ENCODE measurements at regions not wholly inside any gene's neighbourhood (a gene's known extent, or its start where the extent isn't known, plus 50 kb on each side); places are given as distances from the start of the nearest gene placed in this dataset.

GRCh38 chr7:113825832-113826231, 93.0 kb downstream of the PPP1R3A start:
- no peak for DNase-seq

- no peak for DNase-seq
These were observed 94.5 kb downstream of the PPP1R3A start for GRCh38 chr7:113824117-113824823.

- no peak for DNase-seq
These were observed 99.3 kb downstream of the PPP1R3A start for GRCh38 chr7:113819474-113819873.

- no peak for DNase-seq
These were observed 102.2 kb downstream of the PPP1R3A start for GRCh38 chr7:113816639-113817038.

- no peak for DNase-seq
These were observed 105.3 kb downstream of the PPP1R3A start for GRCh38 chr7:113813471-113813870.

- no peak for DNase-seq
These were observed 106.1 kb downstream of the PPP1R3A start for GRCh38 chr7:113812591-113813255.

GRCh38 chr7:113810080-113810744, 108.6 kb downstream of the PPP1R3A start:
- no peak for DNase-seq

GRCh38 chr7:113809581-113809980, 109.2 kb downstream of the PPP1R3A start:
- DNase-seq: no peak

- DNase-seq: no peak
These were observed 112.0 kb downstream of the PPP1R3A start for GRCh38 chr7:113806633-113807327.

- DNase-seq: no peak
These were observed 112.8 kb downstream of the PPP1R3A start for GRCh38 chr7:113805976-113806375.

GRCh38 chr7:113804475-113805095, 114.2 kb downstream of the PPP1R3A start:
- no peak for DNase-seq

- no peak for DNase-seq
These were observed 117.1 kb downstream of the PPP1R3A start for GRCh38 chr7:113801751-113802150.

GRCh38 chr7:113800826-113801225, 118.0 kb downstream of the PPP1R3A start:
- no peak for DNase-seq

GRCh38 chr7:113799896-113800295, 118.9 kb downstream of the PPP1R3A start:
- DNase-seq: no peak

GRCh38 chr7:113797420-113798010, 121.3 kb downstream of the PPP1R3A start:
- DNase-seq: no peak

GRCh38 chr7:113796557-113796956, 122.3 kb downstream of the PPP1R3A start:
- DNase-seq: no peak

GRCh38 chr7:113794573-113794972, 124.2 kb downstream of the PPP1R3A start:
- no peak for DNase-seq

GRCh38 chr7:113793171-113793570, 125.6 kb downstream of the PPP1R3A start:
- DNase-seq: no peak

- DNase-seq: no peak
These were observed 128.8 kb downstream of the PPP1R3A start for GRCh38 chr7:113790025-113790424.

GRCh38 chr7:113787106-113787505, 131.7 kb downstream of the PPP1R3A start:
- DNase-seq: no peak

- no peak for DNase-seq
These were observed 133.9 kb downstream of the PPP1R3A start for GRCh38 chr7:113784956-113785355.

GRCh38 chr7:113784316-113784715, 134.5 kb downstream of the PPP1R3A start:
- DNase-seq: no peak

GRCh38 chr7:113783403-113783802, 135.4 kb downstream of the PPP1R3A start:
- DNase-seq: no peak
